A673 (cell line): ENCODE measurements at regions not wholly inside any gene's neighbourhood (a gene's known extent, or its start where the extent isn't known, plus 50 kb on each side); places are given as distances from the start of the nearest gene placed in this dataset.

Source experiments
- BruUV-seq: library from RNA; stranded (reverse); fragments of 400-500 nt; replicated peaks from 2 replicates; lab custom pipeline; 2021; lab: Mats Ljungman, UMichigan
- CTCF ChIA-PET: fragments of 300-600 bp; sonication (Branson Sonifier 250); formaldehyde crosslinking; loops from one replicate; lab custom pipeline; 2022; ENCODE audit warnings: antibody characterized with exemption; lab: Charles Lee
- POLR2A ChIA-PET: fragments of 300-600 bp; sonication (Branson Sonifier 250); formaldehyde crosslinking; loops from one replicate; lab custom pipeline; 2022; ENCODE audit warnings: antibody characterized with exemption; ENCODE audit not compliant: low non-redundant PET; lab: Charles Lee
- DNase-seq: peaks from one replicate; pipeline ENCODE4 v3.0.0-alpha.2; 2015; ENCODE audit warnings: low spot score
- H3K27ac ChIP-seq: fragments of 200-600 bp; sonication (generic); 2 replicates; pipeline ENCODE4 v1.5.1; 2016; ENCODE audit warnings: mixed run types, low read depth, mild to moderate bottlenecking, mixed read lengths, antibody characterized with exemption, low read length; ENCODE audit not compliant: poor library complexity, severe bottlenecking
- H3K27me3 ChIP-seq: fragments of 200-600 bp; sonication (generic); replicated peaks from 2 replicates; pipeline ENCODE4 v1.6.1; 2017; ENCODE audit warnings: mixed run types, low read depth, mild to moderate bottlenecking, mixed read lengths, antibody characterized with exemption, low read length; ENCODE audit not compliant: insufficient read depth, poor library complexity
- H3K36me3 ChIP-seq: fragments of 200-600 bp; sonication (generic); 2 replicates; pipeline ENCODE4 v1.6.1; 2016; ENCODE audit warnings: mixed run types, mild to moderate bottlenecking, mixed read lengths, antibody characterized with exemption, low read length; ENCODE audit not compliant: insufficient read depth, poor library complexity, severe bottlenecking
- H3K4me1 ChIP-seq: fragments of 200-600 bp; sonication (generic); 2 replicates; pipeline ENCODE4 v1.6.1; 2017; ENCODE audit warnings: mixed run types, mild to moderate bottlenecking, mixed read lengths, antibody characterized with exemption, low read length; ENCODE audit not compliant: insufficient read depth, poor library complexity, severe bottlenecking
- H3K4me3 ChIP-seq: fragments of 200-600 bp; sonication (generic); 2 replicates; pipeline ENCODE4 v1.5.1; 2016; ENCODE audit warnings: low read depth, mixed run types, mild to moderate bottlenecking, mixed read lengths, low read length; ENCODE audit not compliant: poor library complexity, severe bottlenecking
- H3K9me3 ChIP-seq: fragments of 200-600 bp; sonication (generic); 2 replicates; pipeline ENCODE4 v1.6.1; 2016; ENCODE audit warnings: mixed run types, low read depth, mild to moderate bottlenecking, mixed read lengths, antibody characterized with exemption, low read length; ENCODE audit not compliant: poor library complexity, severe bottlenecking
- CTCF ChIP-seq: fragments of 300-800, 200-600 bp; sonication (generic); conservative IDR thresholded peaks from 2 replicates; pipeline ENCODE4 v1.5.1; 2017; ENCODE audit warnings: low read depth, mild to moderate bottlenecking, antibody characterized with exemption, low read length, moderate library complexity, mixed read lengths
- EZH2 ChIP-seq: fragments of 200-600 bp; sonication (generic); IDR thresholded peaks from 2 replicates; pipeline ENCODE4 v1.6.1; 2017; ENCODE audit warnings: borderline replicate concordance, low read depth, mild to moderate bottlenecking, mixed read lengths, antibody characterized with exemption, low read length; ENCODE audit not compliant: poor library complexity, severe bottlenecking
- intact Hi-C: fragments of 100-400 bp; cut with micrococcal nuclease; formaldehyde crosslinking; loops from one replicate; pipeline ENCODE4 v1.10.0; 2022; ENCODE audit not compliant: unreplicated experiment

DNA sequence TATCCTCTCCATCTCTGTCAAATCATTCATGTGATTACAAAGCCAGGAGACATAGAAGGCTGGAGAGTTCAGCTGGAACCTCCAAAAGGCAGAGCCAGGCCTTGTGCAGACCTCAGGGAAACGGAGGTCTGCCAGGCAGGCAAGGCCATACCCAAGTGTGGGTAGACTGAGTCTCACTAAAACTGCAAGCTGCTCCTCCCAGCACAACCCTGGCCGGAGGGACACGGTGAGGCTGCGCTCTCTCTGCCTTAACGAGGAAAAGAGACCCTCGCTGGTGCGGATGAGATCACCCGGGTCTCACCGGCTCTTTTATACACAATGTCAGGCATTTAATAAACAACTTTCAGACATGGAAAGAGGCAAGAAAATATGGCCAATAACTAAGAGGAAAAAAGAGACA, 66.1 kb upstream of the INPP5A start:
- no TSS peak for BruUV-seq
- CTCF ChIA-PET, result no interaction called here

DNA sequence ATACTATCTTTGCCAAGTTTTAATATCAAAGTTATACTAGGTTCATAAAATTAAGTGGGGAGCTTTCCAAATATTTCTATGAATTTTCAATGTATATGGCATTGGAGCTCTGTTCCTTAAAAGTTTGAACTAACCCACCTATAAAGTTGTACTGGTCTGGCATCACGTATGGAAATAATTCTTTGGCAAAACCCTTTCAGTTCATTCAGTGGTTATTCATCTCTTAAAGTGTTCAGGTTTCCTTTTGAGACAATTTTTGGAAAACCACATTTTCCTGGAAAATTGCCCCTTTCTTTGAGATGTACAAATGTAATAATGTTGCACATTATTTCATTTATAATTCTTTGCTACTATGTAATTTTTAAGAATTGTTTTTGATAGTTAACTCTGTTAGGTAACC, 62.5 kb upstream of the INPP5A start:
- no peaks in the 10 kb centered on the region for H3K36me3 ChIP-seq
- peaks cover 2% of the 10 kb centered on the region for H3K4me1 ChIP-seq
- intact Hi-C loops, result no loop called here
- TF ChIP-seq EZH2 (no peak), CTCF (no peak)
- BruUV-seq, result no TSS peak
- ChIA-PET POLR2A (no interaction called here), CTCF (no interaction called here)
- DNase-seq, result no peak
- no peak overlapping the region for H3K27ac ChIP-seq
- no peaks in the 10 kb centered on the region for H3K27me3 ChIP-seq
- no peak overlapping the region for H3K4me3 ChIP-seq
- no peaks in the 10 kb centered on the region for H3K9me3 ChIP-seq

More for the DNA sequence above, 66.1 kb upstream of the INPP5A start:
- no peak for DNase-seq
- Histone ChIP-seq H3K4me1 (peaks cover 16% of the 10 kb centered on the region), H3K4me3 (no peak overlapping the region), H3K36me3 (no peaks in the 10 kb centered on the region), H3K27me3 (no peaks in the 10 kb centered on the region), H3K27ac (no peak overlapping the region), H3K9me3 (no peaks in the 10 kb centered on the region)
- no peak for TF ChIP-seq EZH2
- TF ChIP-seq CTCF, result no peak
- intact Hi-C loops, result no loop called here
- POLR2A ChIA-PET, result no interaction called here

- Histone ChIP-seq H3K9me3 (no peaks in the 10 kb centered on the region), H3K27me3 (no peaks in the 10 kb centered on the region), H3K27ac (no peak overlapping the region), H3K36me3 (no peaks in the 10 kb centered on the region), H3K4me1 (no peaks in the 10 kb centered on the region), H3K4me3 (no peak overlapping the region)
- TF ChIP-seq CTCF (no peak), EZH2 (no peak)
- no peak for DNase-seq
- BruUV-seq, result no TSS peak
- intact Hi-C loops, result no loop called here
- ChIA-PET CTCF (no interaction called here), POLR2A (no interaction called here)
Observed at GRCh38 chr10:132476146-132477065, 61.2 kb upstream of the INPP5A start.
